HepG2 (cell line): ENCODE measurements at regions not wholly inside any gene's neighbourhood (a gene's known extent, or its start where the extent isn't known, plus 50 kb on each side); places are given as distances from the start of the nearest gene placed in this dataset.

ENCODE experiments used
- ATAC-seq: fragments of 200-7000 bp; cut with Tn5 transposase; 3 replicates; pipeline ENCODE4 v1.9.1; 2020; ENCODE audit warnings: mild to moderate bottlenecking, moderate library complexity
- BruUV-seq: library from RNA; stranded (reverse); fragments of 400-500 nt; replicated peaks from 2 replicates; lab custom pipeline; 2021; lab: Mats Ljungman, UMichigan
- CTCF ChIA-PET: fragments of 300-600 bp; formaldehyde crosslinking; extraction: SDS; loops from one replicate; lab custom pipeline; 2021; ENCODE audit warnings: low total read pairs, inconsistent platforms, low intra/inter-chr PET ratio; lab: Yijun Ruan, JAX
- POLR2A ChIA-PET: fragments of 350-600 bp; sonication (Branson Sonifier 250); formaldehyde crosslinking; loops from one replicate; lab custom pipeline; 2020; ENCODE audit warnings: antibody characterized with exemption, inconsistent platforms; lab: Yijun Ruan, JAX
- DNase-seq: peaks from one replicate; pipeline ENCODE4 v3.0.0-alpha.2; 2015; ENCODE audit warnings: low spot score
- FAIRE-seq: peaks from 3 replicates; lab custom pipeline; 2011; peaks lifted over from hg19 to GRCh38; lab: Jason Lieb, UNC
- H2AFZ ChIP-seq: one replicate; pipeline ENCODE4 v1.6.1; 2011; ENCODE audit warnings: low read length, inconsistent platforms
- H3K27ac ChIP-seq: fragments of 300-600 bp; 3 replicates; pipeline ENCODE4 v1.8.0; 2011; ENCODE audit warnings: mixed run types, mild to moderate bottlenecking, mixed read lengths, low read length, inconsistent platforms; ENCODE audit not compliant: insufficient read depth; ENCODE audit errors: extremely low read length
- H3K27me3 ChIP-seq, 2 experiments: fragments of 200-600 bp in 1 of 2; 2 replicates in 1 of 2; 3 replicates in 1 of 2; pipeline versions ENCODE4 v1.6.0 to v1.8.0; 2011; ENCODE audit warnings: low read length in 2 of 2, mild to moderate bottlenecking in 2 of 2, moderate library complexity in 2 of 2, inconsistent platforms in 1 of 2; ENCODE audit not compliant: insufficient read depth in 2 of 2, control insufficient read depth in 1 of 2
- H3K36me3 ChIP-seq, 2 experiments: fragments of 200-600 bp in 1 of 2; replicated peaks in 1 of 2; 2 replicates in 1 of 2; 3 replicates in 1 of 2; pipeline versions ENCODE4 v1.5.1 to v1.8.0; 2011; ENCODE audit warnings: low read length in 2 of 2, inconsistent platforms in 1 of 2; ENCODE audit not compliant: insufficient read depth in 2 of 2, control insufficient read depth in 1 of 2
- H3K4me1 ChIP-seq: 2 replicates; pipeline ENCODE4 v1.5.1; 2012; ENCODE audit warnings: low read length, inconsistent platforms; ENCODE audit not compliant: insufficient read depth
- H3K4me2 ChIP-seq: 2 replicates; pipeline ENCODE4 v1.6.0; 2011; ENCODE audit warnings: low read depth, low read length, inconsistent platforms
- H3K4me3 ChIP-seq, 3 experiments: fragments of 200-600 bp in 1 of 3; sonication (generic), shearing (Covaris generic) in 1 of 3; replicated peaks in 1 of 3; 2 replicates each; pipeline ENCODE4 v1.5.1; 2011 to 2016; ENCODE audit warnings: low read length in 3 of 3, inconsistent platforms in 2 of 3, low read depth in 2 of 3, mild to moderate bottlenecking in 2 of 3, control low read depth in 1 of 3, mixed read lengths in 1 of 3; ENCODE audit not compliant: insufficient read depth in 1 of 3
- H3K79me2 ChIP-seq: one replicate; pipeline ENCODE4 v1.6.1; 2011; ENCODE audit warnings: low read length, inconsistent platforms; ENCODE audit not compliant: insufficient read depth
- H3K9ac ChIP-seq: 2 replicates; pipeline ENCODE4 v1.6.0; 2011; ENCODE audit warnings: mild to moderate bottlenecking, low read depth, low read length, inconsistent platforms; ENCODE audit not compliant: insufficient read depth
- H3K9me3 ChIP-seq: 2 replicates; pipeline ENCODE4 v1.5.1; 2012; ENCODE audit warnings: mild to moderate bottlenecking, low read length
- H4K20me1 ChIP-seq: 2 replicates; pipeline ENCODE4 v1.6.0; 2011; ENCODE audit warnings: inconsistent platforms, mild to moderate bottlenecking, low read length, moderate library complexity; ENCODE audit not compliant: insufficient read depth
- BCL6 ChIP-seq: IDR thresholded peaks from 2 replicates; pipeline ENCODE4 v1.6.1; 2016; ENCODE audit warnings: missing genetic modification reagents, missing compliant biosample characterization
- DPF2 ChIP-seq: sonication (generic); formaldehyde crosslinking; IDR thresholded peaks from 2 replicates; pipeline ENCODE4 v1.4.0; 2020; ENCODE audit warnings: mild to moderate bottlenecking, low read depth, missing genetic modification reagents, borderline replicate concordance
- HNRNPUL1 ChIP-seq: fragments of 200-400 bp; formaldehyde crosslinking; IDR thresholded peaks from 2 replicates; pipeline ENCODE4 v1.6.1; 2017; ENCODE audit warnings: low read depth, mild to moderate bottlenecking, low read length, moderate library complexity
- KMT2A ChIP-seq: sonication (generic); formaldehyde crosslinking; IDR thresholded peaks from 2 replicates; pipeline ENCODE4 v1.4.0; 2020; ENCODE audit warnings: missing genetic modification reagents
- SCMH1 ChIP-seq: sonication (generic); formaldehyde crosslinking; IDR thresholded peaks from 2 replicates; pipeline ENCODE4 v1.9.0; 2021; ENCODE audit warnings: missing genetic modification reagents, mild to moderate bottlenecking, borderline replicate concordance
- ZNF7 ChIP-seq: IDR thresholded peaks from 2 replicates; pipeline ENCODE4 v1.6.1; 2016; ENCODE audit warnings: missing biosample characterization, missing genetic modification reagents
- ZNF747 ChIP-seq: sonication (generic); formaldehyde crosslinking; IDR thresholded peaks from 2 replicates; pipeline ENCODE4 v1.8.1; 2023; ENCODE audit warnings: missing genetic modification reagents, mild to moderate bottlenecking, borderline replicate concordance
- ZSCAN20 ChIP-seq: sonication (generic); formaldehyde crosslinking; IDR thresholded peaks from 2 replicates; pipeline ENCODE4 v1.4.0; 2020; ENCODE audit warnings: missing genetic modification reagents, mild to moderate bottlenecking, borderline replicate concordance
- ZSCAN30 ChIP-seq: sonication (generic); formaldehyde crosslinking; IDR thresholded peaks from 2 replicates; pipeline ENCODE4 v1.5.0; 2020; ENCODE audit warnings: mild to moderate bottlenecking, missing genetic modification reagents
- WGBS: methylation state at CpG from one replicate; pipeline ENCODE4 v1.1.6; 2017; ENCODE audit warnings: low lambda C conversion rate; 5-methylcytosine and 5-hydroxymethylcytosine counted together
- in situ Hi-C: cut with HindIII; loops from 2 replicates; pipeline ENCODE4 v1.10.0; 2017; ENCODE audit warnings: low pct_unique_long_range_greater_than_20kb; ENCODE audit not compliant: extremely low pct_ligation_motif_present
- intact Hi-C: fragments of 100-400 bp; cut with micrococcal nuclease; formaldehyde crosslinking; loops from one replicate; pipeline ENCODE4 v1.10.0; 2022; ENCODE audit not compliant: unreplicated experiment
- TF ChIP-seq, protein P1 (sequence below): IDR thresholded peaks from 2 replicates; pipeline ENCODE4 v1.6.1; 2016; ENCODE audit warnings: low read depth, missing genetic modification reagents, missing compliant biosample characterization
- TF ChIP-seq, protein P2 (sequence below): sonication (generic); formaldehyde crosslinking; IDR thresholded peaks from 2 replicates; pipeline ENCODE4 v1.5.0; 2020; ENCODE audit warnings: mild to moderate bottlenecking, missing genetic modification reagents, borderline replicate concordance

DNA sequence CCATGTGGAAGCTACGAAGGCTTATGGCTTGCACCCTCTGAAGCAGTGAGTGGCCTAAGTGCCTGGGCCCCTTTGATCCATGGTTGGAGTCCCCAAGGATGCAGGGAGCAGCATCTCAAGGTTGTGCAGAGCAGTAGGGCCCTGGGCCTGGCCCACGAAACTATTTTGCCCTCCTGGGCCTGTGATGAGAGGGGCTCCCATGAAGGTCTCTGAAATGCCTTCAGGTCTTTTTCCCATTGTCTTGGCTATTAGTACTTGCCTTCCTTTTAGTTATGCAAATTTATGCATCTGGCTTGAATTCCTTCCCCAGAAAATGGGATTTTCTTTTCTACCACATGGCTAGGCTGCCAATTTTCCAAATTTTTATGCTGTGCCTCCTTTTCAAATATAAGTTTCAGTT, 158.8 kb upstream of the MME start (continued):
- TF ChIP-seq, protein P1, sequence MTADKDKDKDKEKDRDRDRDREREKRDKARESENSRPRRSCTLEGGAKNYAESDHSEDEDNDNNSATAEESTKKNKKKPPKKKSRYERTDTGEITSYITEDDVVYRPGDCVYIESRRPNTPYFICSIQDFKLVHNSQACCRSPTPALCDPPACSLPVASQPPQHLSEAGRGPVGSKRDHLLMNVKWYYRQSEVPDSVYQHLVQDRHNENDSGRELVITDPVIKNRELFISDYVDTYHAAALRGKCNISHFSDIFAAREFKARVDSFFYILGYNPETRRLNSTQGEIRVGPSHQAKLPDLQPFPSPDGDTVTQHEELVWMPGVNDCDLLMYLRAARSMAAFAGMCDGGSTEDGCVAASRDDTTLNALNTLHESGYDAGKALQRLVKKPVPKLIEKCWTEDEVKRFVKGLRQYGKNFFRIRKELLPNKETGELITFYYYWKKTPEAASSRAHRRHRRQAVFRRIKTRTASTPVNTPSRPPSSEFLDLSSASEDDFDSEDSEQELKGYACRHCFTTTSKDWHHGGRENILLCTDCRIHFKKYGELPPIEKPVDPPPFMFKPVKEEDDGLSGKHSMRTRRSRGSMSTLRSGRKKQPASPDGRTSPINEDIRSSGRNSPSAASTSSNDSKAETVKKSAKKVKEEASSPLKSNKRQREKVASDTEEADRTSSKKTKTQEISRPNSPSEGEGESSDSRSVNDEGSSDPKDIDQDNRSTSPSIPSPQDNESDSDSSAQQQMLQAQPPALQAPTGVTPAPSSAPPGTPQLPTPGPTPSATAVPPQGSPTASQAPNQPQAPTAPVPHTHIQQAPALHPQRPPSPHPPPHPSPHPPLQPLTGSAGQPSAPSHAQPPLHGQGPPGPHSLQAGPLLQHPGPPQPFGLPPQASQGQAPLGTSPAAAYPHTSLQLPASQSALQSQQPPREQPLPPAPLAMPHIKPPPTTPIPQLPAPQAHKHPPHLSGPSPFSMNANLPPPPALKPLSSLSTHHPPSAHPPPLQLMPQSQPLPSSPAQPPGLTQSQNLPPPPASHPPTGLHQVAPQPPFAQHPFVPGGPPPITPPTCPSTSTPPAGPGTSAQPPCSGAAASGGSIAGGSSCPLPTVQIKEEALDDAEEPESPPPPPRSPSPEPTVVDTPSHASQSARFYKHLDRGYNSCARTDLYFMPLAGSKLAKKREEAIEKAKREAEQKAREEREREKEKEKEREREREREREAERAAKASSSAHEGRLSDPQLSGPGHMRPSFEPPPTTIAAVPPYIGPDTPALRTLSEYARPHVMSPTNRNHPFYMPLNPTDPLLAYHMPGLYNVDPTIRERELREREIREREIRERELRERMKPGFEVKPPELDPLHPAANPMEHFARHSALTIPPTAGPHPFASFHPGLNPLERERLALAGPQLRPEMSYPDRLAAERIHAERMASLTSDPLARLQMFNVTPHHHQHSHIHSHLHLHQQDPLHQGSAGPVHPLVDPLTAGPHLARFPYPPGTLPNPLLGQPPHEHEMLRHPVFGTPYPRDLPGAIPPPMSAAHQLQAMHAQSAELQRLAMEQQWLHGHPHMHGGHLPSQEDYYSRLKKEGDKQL (CRISPR knock-in tag): no peak
- TF ChIP-seq SCMH1 (CRISPR knock-in tag): no peak
- TF ChIP-seq ZNF747 (CRISPR knock-in tag): no peak
- TF ChIP-seq ZNF7 (CRISPR knock-in tag): no peak
- no peak for TF ChIP-seq KMT2A
- TF ChIP-seq ZSCAN20 (CRISPR knock-in tag): no peak
- no peak for TF ChIP-seq ZSCAN30 (CRISPR knock-in tag)
- no peak for TF ChIP-seq BCL6 (CRISPR knock-in tag)

DNA sequence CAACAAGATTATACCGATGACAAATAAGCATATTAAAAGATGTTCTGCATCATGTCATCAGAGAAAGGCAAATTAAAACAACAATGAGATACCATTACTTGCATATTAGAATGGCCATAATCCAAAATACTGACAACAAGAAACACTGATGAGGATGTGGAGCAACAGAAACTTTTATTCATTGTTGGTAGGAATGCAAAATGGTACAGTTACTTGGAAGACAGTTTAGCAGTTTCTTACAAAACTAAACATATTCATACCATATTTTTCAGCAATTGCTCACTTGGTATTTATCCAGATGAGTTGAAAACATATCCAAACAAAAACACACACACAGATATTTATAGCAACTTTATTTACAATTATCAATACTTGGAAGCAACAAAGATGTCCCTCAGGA, 160.9 kb upstream of the MME start:
- H3K4me2 ChIP-seq: no peak overlapping the region
- H3K27me3 ChIP-seq: no peaks in the 10 kb centered on the region
- H3K36me3 ChIP-seq: no peaks in the 10 kb centered on the region
- BruUV-seq: no TSS peak
- POLR2A ChIA-PET: no interaction called here
- intact Hi-C loops: no loop called here
- peaks cover 55% of the 10 kb centered on the region for H3K9me3 ChIP-seq
- no peaks in the 10 kb centered on the region for H3K79me2 ChIP-seq
- H3K4me3 ChIP-seq: no peak overlapping the region
- no peak for DNase-seq
- 0% methylated on average over 1 of the region's 1 CpG for WGBS
- H3K4me1 ChIP-seq: no peaks in the 10 kb centered on the region
- TF ChIP-seq DPF2 (CRISPR knock-in tag) (no peak), HNRNPUL1 (no peak)
- TF ChIP-seq, protein P2, sequence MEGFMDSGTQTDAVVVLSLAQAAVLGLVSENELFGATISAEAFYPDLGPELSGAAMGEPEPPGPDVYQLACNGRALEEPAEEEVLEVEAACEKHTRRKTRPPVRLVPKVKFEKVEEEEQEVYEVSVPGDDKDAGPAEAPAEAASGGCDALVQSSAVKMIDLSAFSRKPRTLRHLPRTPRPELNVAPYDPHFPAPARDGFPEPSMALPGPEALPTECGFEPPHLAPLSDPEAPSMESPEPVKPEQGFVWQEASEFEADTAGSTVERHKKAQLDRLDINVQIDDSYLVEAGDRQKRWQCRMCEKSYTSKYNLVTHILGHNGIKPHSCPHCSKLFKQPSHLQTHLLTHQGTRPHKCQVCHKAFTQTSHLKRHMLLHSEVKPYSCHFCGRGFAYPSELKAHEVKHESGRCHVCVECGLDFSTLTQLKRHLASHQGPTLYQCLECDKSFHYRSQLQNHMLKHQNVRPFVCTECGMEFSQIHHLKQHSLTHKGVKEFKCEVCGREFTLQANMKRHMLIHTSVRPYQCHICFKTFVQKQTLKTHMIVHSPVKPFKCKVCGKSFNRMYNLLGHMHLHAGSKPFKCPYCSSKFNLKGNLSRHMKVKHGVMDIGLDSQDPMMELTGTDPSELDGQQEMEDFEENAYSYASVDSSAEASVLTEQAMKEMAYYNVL: no peak
- in situ Hi-C loops: no loop called here
- CTCF ChIA-PET: no interaction called here
- H2AFZ ChIP-seq: no peak overlapping the region
- ATAC-seq: no peak
- H4K20me1 ChIP-seq: no peaks in the 10 kb centered on the region
- no peak for FAIRE-seq
- H3K27ac ChIP-seq: no peak overlapping the region
- no peak overlapping the region for H3K9ac ChIP-seq
